ENCODE measurements at regions not wholly inside any gene's neighbourhood (a gene's known extent, or its start where the extent isn't known, plus 50 kb on each side); places are given as distances from the start of the nearest gene placed in this dataset.

GRCh38 chr5:110347781-110348180, 378.7 kb downstream of the TMEM232 start (continued):
- TF ChIP-seq CREB1 (CRISPR knock-in tag; IDR thresholded peaks at IDR 0.05; ENCODE audit: low read depth) (no peak), JUNB (IDR thresholded peaks at IDR 0.05; ENCODE audit: unreplicated experiment) (no peak), NANOG (IDR thresholded peaks at IDR 0.05; ENCODE audit: borderline replicate concordance) (no peak), EZH2 (IDR thresholded peaks at IDR 0.05; ENCODE audit: low read depth, unreplicated experiment) (no peak), ETS1 (IDR thresholded peaks at IDR 0.05) (no peak), ZNF331 (CRISPR knock-in tag; IDR thresholded peaks at IDR 0.05; ENCODE audit: low read depth) (no peak)

GRCh38 chr5:110351430-110351829, 375.0 kb downstream of the TMEM232 start:
- Histone ChIP-seq H3K79me2 (replicated peaks; ENCODE audit: insufficient read depth) (no peaks in the 10 kb centered on the region), H2AFZ (no peak overlapping the region), H3K4me3 (no peak overlapping the region), H3K36me3 (ENCODE audit: insufficient read depth) (no peaks in the 10 kb centered on the region), H3K4me1 (ENCODE audit: insufficient read depth) (no peaks in the 10 kb centered on the region), H3K27me3 (ENCODE audit: insufficient read depth) (no peaks in the 10 kb centered on the region), H4K20me1 (replicated peaks; ENCODE audit: insufficient read depth) (no peaks in the 10 kb centered on the region), H3K4me2 (no peak overlapping the region), H3K27ac (ENCODE audit: low read depth) (no peak overlapping the region), H3F3A (replicated peaks; ENCODE audit: low read depth) (no peaks in the 10 kb centered on the region), H3K9me2 (ENCODE audit: insufficient read depth) (no peaks in the 10 kb centered on the region)
- Mint-ChIP-seq H3K4me3 (no peak overlapping the region), H3K27me3 (ENCODE audit: insufficient read depth, low read depth, poor library complexity) (no peaks in the 10 kb centered on the region), H3K36me3 (ENCODE audit: low read depth) (no peaks in the 10 kb centered on the region), H3K9me3 (peaks cover 4% of the 10 kb centered on the region; the same call in 1 of the 3 replicates), H3K27ac (no peak overlapping the region), H3K4me1 (peaks cover 7% of the 10 kb centered on the region; the same call in 2 of the 3 replicates)
- ATAC-seq (no peak), DNase-seq (ENCODE audit: low spot score) (no peak)
- no peak for TF ChIP-seq CTCF (conservative IDR thresholded peaks at IDR 0.05; ENCODE audit: low read depth in 2 of 2)
- TF ChIP-seq EZH2 (IDR thresholded peaks at IDR 0.05; ENCODE audit: low read depth, unreplicated experiment) = no peak
- no peak for TF ChIP-seq JUNB (IDR thresholded peaks at IDR 0.05; ENCODE audit: unreplicated experiment)
- no peak for TF ChIP-seq ZNF114 (CRISPR knock-in tag; IDR thresholded peaks at IDR 0.05)
- TF ChIP-seq ZNF331 (CRISPR knock-in tag; IDR thresholded peaks at IDR 0.05; ENCODE audit: low read depth) = no peak
- TF ChIP-seq STAT1 (IDR thresholded peaks at IDR 0.05; ENCODE audit: unreplicated experiment) = no peak
- TF ChIP-seq REST (IDR thresholded peaks at IDR 0.05; ENCODE audit: unreplicated experiment) = no peak
- TF ChIP-seq ETS1 (IDR thresholded peaks at IDR 0.05) = no peak
- no peak for TF ChIP-seq CREB1 (CRISPR knock-in tag; IDR thresholded peaks at IDR 0.05; ENCODE audit: low read depth)
- TF ChIP-seq POLR2AphosphoS5 (IDR thresholded peaks at IDR 0.05; ENCODE audit: low read depth) = no peak
- no peak for TF ChIP-seq EZH2phosphoT487 (IDR thresholded peaks at IDR 0.05; ENCODE audit: unreplicated experiment)
- no peak for TF ChIP-seq NANOG (IDR thresholded peaks at IDR 0.05; ENCODE audit: borderline replicate concordance)

Data from GM23338 (cell line).